HPDE6-E6E7 (cell line): ENCODE measurements at regions not wholly inside any gene's neighbourhood (a gene's known extent, or its start where the extent isn't known, plus 50 kb on each side); places are given as distances from the start of the nearest gene placed in this dataset.
A peak's percentile ranks its signal among the peaks of the same experiment; 100 is the strongest.
"Not testable (repeated sequence)": the region's sequence is repeated elsewhere in the genome, so short reads cannot be mapped to it uniquely, and the experiment has no call there.

ENCODE experiments used
- DNase-seq: peaks from one replicate; pipeline ENCODE4 v3.0.0; 2011; ENCODE audit warnings: missing footprints; ENCODE audit errors: extremely low spot score

DNA sequence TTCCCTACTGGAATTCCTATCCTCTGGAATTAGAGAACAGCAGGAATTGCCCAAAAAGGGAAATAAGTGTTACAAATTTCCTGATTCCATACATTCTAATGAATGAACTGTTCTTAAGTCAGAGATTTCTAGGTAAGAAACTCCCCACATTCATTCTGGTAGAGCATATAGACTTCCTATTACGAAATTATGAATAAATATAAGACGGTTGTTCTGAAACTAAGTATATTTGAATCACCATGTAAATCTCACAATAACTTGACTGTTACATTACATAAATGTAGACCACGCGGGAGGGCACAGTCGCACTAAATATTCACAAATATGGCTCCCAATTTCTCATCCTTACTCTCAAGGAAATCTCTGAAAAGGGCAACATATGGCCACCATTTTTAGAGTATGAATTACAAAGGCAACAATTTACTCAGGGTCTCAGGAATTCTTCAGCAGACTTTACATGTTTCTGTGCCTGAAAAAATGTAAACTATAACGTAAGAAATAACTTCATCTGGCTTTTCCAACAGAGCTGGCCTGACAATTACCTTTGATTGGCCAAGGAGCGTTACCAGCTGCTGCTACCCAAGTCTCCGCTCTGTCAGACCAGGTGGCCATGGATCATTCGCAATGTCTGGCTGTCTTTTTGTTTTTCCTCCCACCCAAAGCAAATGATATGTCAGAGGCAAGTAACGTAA is 115.8 kb downstream of the MPP7 start:
- no peak for DNase-seq

DNA sequence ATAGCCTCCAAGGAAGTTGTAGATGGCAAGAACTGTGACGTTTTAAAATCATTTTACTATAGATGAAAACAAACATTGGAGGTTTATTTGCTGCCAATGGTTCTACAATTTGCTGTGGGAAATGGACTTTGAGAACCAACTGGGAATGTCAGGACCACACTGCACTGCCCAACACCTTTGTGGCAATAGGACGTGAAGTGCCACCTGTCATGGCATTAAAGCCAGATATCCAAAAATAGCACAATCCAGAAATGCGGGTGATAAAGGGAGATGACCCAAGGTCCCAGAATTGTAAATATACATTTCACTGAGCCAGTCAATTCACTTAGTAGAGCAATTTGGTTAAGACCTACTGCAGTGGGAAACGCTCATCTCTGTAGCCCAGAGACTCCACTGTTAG is 116.4 kb downstream of the MPP7 start:
- DNase-seq: no peak

DNA sequence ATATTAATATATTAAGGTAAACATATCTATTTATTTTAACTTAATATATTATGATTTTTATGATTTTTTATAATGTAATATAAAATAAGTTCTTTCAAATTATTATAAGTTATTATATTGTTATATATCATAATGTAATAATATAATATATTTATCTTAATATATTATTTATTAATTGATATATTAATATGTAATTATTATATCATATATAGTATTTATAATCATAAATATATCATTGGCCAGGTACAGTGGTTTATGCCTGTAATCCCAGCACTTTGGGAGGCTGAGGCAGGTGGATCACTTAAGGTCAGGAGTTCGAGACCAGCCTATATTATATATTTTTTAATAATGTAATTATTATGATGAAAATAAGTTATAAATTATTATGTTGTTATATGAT is 118.1 kb downstream of the MPP7 start:
- no peak for DNase-seq

GRCh38 chr10:28181478-28182096 is 121.3 kb downstream of the MPP7 start:
- no peak for DNase-seq

DNA sequence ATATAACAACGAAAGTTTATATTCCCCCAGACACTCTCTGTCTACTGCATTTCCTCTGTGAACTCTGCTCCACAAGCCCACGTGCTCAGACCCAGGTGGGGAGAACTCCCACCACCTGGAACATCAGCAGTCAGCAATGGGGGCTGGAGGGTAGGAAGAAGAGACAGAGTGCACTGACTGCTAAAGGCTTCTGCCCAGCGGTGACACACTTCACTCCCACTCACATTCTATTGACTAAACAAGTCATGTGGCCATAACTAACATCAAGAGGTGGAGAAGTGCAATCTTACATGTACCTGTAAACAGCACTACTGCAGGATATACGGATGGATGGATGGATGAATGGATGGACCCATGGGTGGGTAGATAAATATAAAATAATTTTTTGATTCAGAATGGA is 122.2 kb downstream of the MPP7 start:
- no peak for DNase-seq

GRCh38 chr10:28179743-28180099 is 123.1 kb downstream of the MPP7 start:
- no peak for DNase-seq

DNA sequence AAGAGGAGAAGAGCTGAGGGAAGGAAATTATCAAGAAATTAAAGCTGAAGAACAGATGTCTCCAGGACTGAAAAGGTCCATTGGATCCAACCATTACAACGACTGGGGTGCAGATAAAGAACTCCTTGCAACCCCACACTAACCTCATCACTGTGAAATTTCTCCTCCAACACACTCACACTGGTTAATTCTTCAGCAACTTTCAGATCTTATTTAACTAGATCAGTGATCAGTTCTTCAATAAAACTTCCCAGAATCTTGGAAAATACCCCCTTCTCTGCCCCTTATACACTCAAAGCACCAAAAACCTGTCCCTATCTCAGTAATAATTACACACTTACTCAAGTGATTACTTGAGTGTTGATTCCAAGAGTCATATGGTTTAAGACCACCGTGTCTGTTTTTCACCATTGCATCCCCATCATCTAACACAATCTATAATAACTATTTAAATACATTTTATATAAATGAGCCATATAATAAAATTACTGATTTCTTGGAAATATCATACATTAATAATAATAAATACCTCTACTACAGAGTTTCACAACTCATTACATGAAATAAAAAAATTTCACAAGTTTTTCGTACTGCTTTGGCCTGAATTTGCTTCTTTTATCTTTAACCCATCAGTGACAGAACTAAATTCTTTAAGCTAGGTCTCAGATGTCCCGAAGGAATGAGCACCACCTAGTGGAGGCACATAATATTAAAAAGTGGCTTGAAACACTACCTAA is 123.7 kb downstream of the MPP7 start:
- peak; percentile 1 for DNase-seq

GRCh38 chr10:28177944-28178637 is 124.8 kb downstream of the MPP7 start:
- no peak for DNase-seq

GRCh38 chr10:28176498-28176897 is 126.4 kb downstream of the MPP7 start:
- not testable (repeated sequence) for DNase-seq

- DNase-seq: no peak
Observed at GRCh38 chr10:28172223-28172610, 130.6 kb downstream of the MPP7 start.

GRCh38 chr10:28171468-28172222 is 131.2 kb downstream of the MPP7 start:
- no peak for DNase-seq

GRCh38 chr10:28169525-28169924 is 133.3 kb downstream of the MPP7 start:
- DNase-seq: no peak

- no peak for DNase-seq
Observed at GRCh38 chr10:28160866-28161405, 141.9 kb downstream of the MPP7 start.

DNA sequence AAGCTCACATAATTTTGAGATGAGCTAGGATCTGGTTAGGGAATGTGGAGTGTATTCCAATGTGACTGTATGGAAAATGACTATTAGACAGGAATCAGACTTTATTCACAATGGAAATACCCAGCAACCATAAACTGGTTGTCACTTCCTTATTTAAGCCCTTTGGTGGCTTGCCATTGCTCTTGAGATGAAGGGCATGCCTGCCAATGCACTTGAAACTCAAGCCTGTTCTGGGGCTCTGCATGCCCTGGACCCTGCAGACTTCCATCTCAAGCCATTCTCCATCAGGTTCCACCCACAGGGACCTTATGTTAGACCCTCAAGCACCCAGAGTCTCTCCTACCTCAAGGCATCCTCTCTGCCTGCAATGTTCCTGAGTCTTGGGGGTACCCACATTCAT is 145.5 kb downstream of the MPP7 start:
- DNase-seq: no peak

- no peak for DNase-seq
Observed at GRCh38 chr10:28155726-28156125, 147.1 kb downstream of the MPP7 start.

DNA sequence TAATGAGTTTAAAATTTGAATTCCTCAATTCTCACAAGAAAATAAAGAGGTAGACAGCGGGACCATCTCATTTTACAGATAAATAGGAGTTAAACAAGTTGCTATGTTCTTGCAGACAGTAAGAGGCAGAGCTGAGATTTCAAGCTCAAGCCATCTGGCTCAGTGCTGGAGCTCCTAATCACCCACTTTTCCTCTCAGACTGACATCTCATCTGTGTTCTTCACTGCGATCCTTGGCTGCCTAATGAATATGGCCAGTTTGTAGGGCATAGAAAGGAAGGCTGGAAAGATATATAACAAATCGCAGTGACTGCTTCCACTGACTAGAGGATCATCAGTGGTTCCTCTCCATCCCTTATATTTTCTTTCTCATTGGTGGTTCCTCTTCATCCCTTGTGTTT is 151.2 kb downstream of the MPP7 start:
- DNase-seq: no peak

DNA sequence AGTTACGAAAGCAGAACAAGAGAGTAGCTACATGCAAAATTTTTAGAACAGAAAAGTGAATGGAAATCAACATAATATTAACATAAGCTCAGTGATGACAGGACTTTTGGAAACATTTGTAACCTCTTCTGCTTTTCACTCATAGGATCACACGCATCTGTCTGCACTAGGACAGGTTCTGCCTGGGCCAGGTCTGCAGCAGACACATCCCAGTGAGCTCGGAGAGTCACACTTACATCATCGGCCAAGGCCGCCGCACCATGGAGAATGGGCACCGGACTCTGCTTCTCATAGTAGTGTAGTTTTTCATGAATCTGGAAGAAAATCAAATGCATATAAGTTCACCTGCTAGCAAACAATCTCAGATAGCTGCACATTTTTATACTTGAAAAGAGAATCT is 150.9 kb upstream of the ODAD2 start:
- DNase-seq: no peak

DNA sequence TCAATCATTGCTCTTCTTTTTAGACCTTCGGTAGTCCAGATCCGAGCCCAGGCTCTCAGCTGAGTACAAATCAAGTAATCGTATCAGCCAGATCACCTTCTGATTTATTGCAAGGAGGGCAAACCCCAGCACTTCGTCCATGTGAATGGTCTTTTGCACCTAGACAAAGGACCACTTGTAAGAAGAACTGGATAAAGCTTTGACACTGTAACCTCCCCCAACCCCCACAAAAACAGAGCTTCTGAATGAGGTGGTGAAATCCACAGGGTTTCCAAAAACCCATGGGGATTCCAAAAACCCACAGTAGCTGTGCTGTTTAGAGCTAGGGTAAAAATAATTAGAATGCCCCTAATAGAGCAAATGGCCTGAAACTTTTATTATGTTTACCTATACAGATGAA is 148.8 kb upstream of the ODAD2 start:
- DNase-seq: no peak

DNA sequence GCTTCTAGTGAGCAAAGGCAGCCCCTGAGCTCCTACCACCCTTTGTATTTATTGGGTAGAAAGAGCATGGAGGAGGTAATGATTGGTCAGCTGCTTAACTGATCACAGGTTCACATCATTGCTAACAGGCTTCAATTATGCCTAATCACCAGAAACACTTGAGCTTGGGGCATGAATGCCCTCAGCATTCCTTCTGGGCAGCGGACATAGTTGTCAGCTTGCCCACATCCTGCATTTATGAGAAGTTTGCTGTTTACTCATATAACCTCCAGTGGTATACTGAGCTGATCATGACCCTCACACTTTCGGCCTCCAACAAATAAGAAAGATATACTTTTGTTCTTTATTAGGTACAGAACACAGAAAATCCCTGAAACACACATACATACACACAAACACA is 140.3 kb upstream of the ODAD2 start:
- DNase-seq: no peak

DNA sequence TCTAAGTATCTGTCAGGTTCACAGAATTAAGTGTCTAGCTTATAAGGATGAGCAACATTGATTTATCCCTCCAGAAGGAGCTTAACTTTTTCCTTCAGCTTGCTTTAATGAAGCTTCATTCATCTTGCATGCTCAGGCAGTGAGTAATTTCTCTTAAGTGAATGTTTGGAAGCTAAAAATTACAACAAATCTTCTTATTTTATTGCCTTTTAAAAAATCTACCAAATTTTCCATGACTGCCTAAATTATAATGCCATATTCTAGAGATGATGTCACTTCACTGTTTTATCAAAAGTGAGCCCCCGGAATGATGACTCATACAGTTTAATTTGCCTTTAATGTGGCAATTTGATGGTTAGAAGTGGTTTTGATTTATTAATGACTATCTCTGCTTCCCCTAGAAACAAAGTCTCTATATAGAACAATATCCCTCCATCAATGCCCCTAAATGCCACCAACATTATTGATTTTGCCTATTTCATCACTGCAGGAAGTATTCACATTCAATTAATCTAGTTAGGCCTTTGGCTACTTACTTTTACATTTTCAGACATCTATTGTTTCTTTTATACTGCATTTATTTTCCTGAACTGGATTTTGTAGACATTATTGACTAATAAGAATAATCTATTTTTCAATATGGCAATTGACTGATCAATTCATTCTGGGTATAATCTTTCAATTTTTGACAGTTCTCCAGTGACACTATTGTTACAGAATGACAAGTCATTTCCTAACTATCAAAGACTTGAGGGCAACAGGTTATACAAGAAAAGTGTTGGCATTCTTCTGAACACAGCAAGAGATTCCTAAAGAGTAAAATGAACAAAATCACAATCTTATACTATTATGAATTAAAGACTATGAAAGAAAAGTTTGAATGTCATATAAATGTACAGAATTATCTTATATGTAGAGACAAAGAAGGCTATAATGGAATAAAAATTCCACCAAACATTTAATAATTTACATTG is 139.3 kb upstream of the ODAD2 start:
- DNase-seq: no peak
